H1 (cell line): ENCODE measurements at regions not wholly inside any gene's neighbourhood (a gene's known extent, or its start where the extent isn't known, plus 50 kb on each side); places are given as distances from the start of the nearest gene placed in this dataset.

ENCODE experiments used
- CTCF ChIA-PET: fragments of 300-600 bp; sonication (Branson Sonifier 250); formaldehyde crosslinking; loops from one replicate; lab custom pipeline; 2021; ENCODE audit not compliant: partially characterized antibody; lab: Charles Lee
- POLR2A ChIA-PET: fragments of 300-600 bp; sonication (Branson Sonifier 250); formaldehyde crosslinking; loops from one replicate; lab custom pipeline; 2021; ENCODE audit warnings: inconsistent platforms; ENCODE audit not compliant: partially characterized antibody; lab: Charles Lee
- DNase-seq, 2 experiments: peaks; one replicate each; pipeline versions ENCODE4 v3.0.0 to v3.0.0-alpha.2; 2010 to 2022; ENCODE audit warnings: low spot score in 2 of 2, low read depth in 1 of 2, mixed read lengths in 1 of 2
- FAIRE-seq: peaks from 2 replicates; lab custom pipeline; 2011; peaks lifted over from hg19 to GRCh38; lab: Jason Lieb, UNC
- H2AFZ ChIP-seq: 2 replicates; pipeline ENCODE4 v1.8.1; 2012; ENCODE audit warnings: low read length, inconsistent platforms
- H2AK5ac ChIP-seq: 2 replicates; pipeline ENCODE4 v1.6.1; 2013; ENCODE audit warnings: low read depth, low read length
- H2BK120ac ChIP-seq: replicated peaks from 2 replicates; pipeline ENCODE3; 2013; ENCODE audit warnings: low read depth, low read length, inconsistent platforms
- H2BK12ac ChIP-seq: 2 replicates; pipeline ENCODE4 v1.6.1; 2013; ENCODE audit warnings: low read depth, low read length
- H2BK15ac ChIP-seq: 2 replicates; pipeline ENCODE4 v1.6.1; 2013; ENCODE audit warnings: low read length
- H2BK20ac ChIP-seq: 2 replicates; pipeline ENCODE4 v1.6.1; 2013; ENCODE audit warnings: low read length
- H2BK5ac ChIP-seq: 2 replicates; pipeline ENCODE4 v1.6.1; 2013; ENCODE audit warnings: low read depth, low read length
- H3K14ac ChIP-seq: 2 replicates; pipeline ENCODE4 v1.6.1; 2013; ENCODE audit warnings: inconsistent platforms; ENCODE audit not compliant: insufficient read length
- H3K18ac ChIP-seq: 2 replicates; pipeline ENCODE4 v1.6.1; 2013; ENCODE audit warnings: low read length; ENCODE audit errors: extremely low read depth
- H3K23ac ChIP-seq: 2 replicates; pipeline ENCODE4 v1.6.1; 2013; ENCODE audit warnings: inconsistent platforms; ENCODE audit not compliant: insufficient read length
- H3K23me2 ChIP-seq: 2 replicates; pipeline ENCODE4 v1.6.1; 2013; ENCODE audit warnings: low read depth, low read length
- H3K27ac ChIP-seq: 2 replicates; pipeline ENCODE4 v1.6.1; 2011; ENCODE audit warnings: low read depth, low read length, inconsistent platforms
- H3K27me3 ChIP-seq, 4 experiments: replicated peaks in 1 of 4; 1 replicate in 1 of 4; 2 replicates in 3 of 4; pipeline versions ENCODE4 v1.6.1 to v1.8.1; 2011 to 2013; ENCODE audit warnings: low read length in 3 of 4, mild to moderate bottlenecking in 3 of 4, inconsistent platforms in 2 of 4, mixed read lengths in 2 of 4, moderate library complexity in 1 of 4; ENCODE audit not compliant: control insufficient read depth in 3 of 4, insufficient read depth in 3 of 4; ENCODE audit errors: extremely low read depth in 1 of 4
- H3K36me3 ChIP-seq, 4 experiments: 2 replicates each; pipeline versions ENCODE4 v1.6.1 to v1.8.1; 2011 to 2013; ENCODE audit warnings: mild to moderate bottlenecking in 4 of 4, low read length in 3 of 4, moderate library complexity in 2 of 4, control low read depth in 1 of 4, inconsistent platforms in 1 of 4; ENCODE audit not compliant: insufficient read depth in 4 of 4, control insufficient read depth in 2 of 4
- H3K4ac ChIP-seq: replicated peaks from 2 replicates; pipeline ENCODE3; 2013; ENCODE audit warnings: low read length, low read depth, mixed read lengths, inconsistent platforms; ENCODE audit not compliant: insufficient read length
- H3K4me1 ChIP-seq, 4 experiments: replicated peaks in 1 of 4; 1 replicate in 1 of 4; 2 replicates in 3 of 4; pipeline versions ENCODE4 v1.6.1 to v1.8.1; 2011 to 2013; ENCODE audit warnings: low read length in 3 of 4, inconsistent platforms in 2 of 4, mixed read lengths in 1 of 4; ENCODE audit not compliant: insufficient read depth in 4 of 4, control insufficient read depth in 3 of 4
- H3K4me2 ChIP-seq, 2 experiments: 2 replicates each; pipeline versions ENCODE4 v1.6.1 to v1.8.1; 2011 to 2013; ENCODE audit warnings: low read depth in 2 of 2, low read length in 2 of 2, control low read depth in 1 of 2, inconsistent platforms in 1 of 2, mild to moderate bottlenecking in 1 of 2; ENCODE audit not compliant: insufficient read depth in 1 of 2
- H3K4me3 ChIP-seq, 4 experiments: fragments of 200-600, 300-600 bp in 1 of 4; sonication (generic), shearing (Covaris generic), sonication (Bioruptor Twin) in 1 of 4; 2 replicates each; pipeline versions ENCODE4 v1.5.1 to v1.8.1; 2011 to 2016; ENCODE audit warnings: low read length in 4 of 4, low read depth in 3 of 4, control low read depth in 2 of 4, inconsistent platforms in 2 of 4, mild to moderate bottlenecking in 2 of 4, mixed read lengths in 1 of 4, moderate library complexity in 1 of 4; ENCODE audit not compliant: insufficient read depth in 2 of 4; ENCODE audit errors: extremely low read depth in 1 of 4
- H3K56ac ChIP-seq: replicated peaks from 2 replicates; pipeline ENCODE3; 2013; ENCODE audit warnings: low read depth, mild to moderate bottlenecking, mixed read lengths, low read length, inconsistent platforms; ENCODE audit not compliant: insufficient read length
- H3K79me1 ChIP-seq: 2 replicates; pipeline ENCODE4 v1.6.1; 2013; ENCODE audit warnings: low read depth, low read length, control low read depth
- H3K79me2 ChIP-seq, 2 experiments: 2 replicates each; pipeline versions ENCODE4 v1.6.1 to v1.8.1; 2012 to 2013; ENCODE audit warnings: low read length in 2 of 2, mild to moderate bottlenecking in 2 of 2, inconsistent platforms in 1 of 2; ENCODE audit not compliant: insufficient read depth in 2 of 2, control insufficient read depth in 1 of 2
- H3K9ac ChIP-seq, 4 experiments: replicated peaks in 1 of 4; 1 replicate in 1 of 4; 2 replicates in 3 of 4; pipeline versions ENCODE4 v1.6.1 to v1.8.1; 2011 to 2013; ENCODE audit warnings: low read depth in 3 of 4, low read length in 3 of 4, control low read depth in 2 of 4, mild to moderate bottlenecking in 2 of 4, moderate library complexity in 2 of 4, inconsistent platforms in 1 of 4; ENCODE audit errors: extremely low read depth in 1 of 4
- H3K9me3 ChIP-seq, 2 experiments: 2 replicates each; pipeline versions ENCODE4 v1.6.1 to v1.8.1; 2012 to 2013; ENCODE audit warnings: mild to moderate bottlenecking in 2 of 2, moderate library complexity in 2 of 2, control low read depth in 1 of 2, inconsistent platforms in 1 of 2, low read depth in 1 of 2, low read length in 1 of 2, mixed read lengths in 1 of 2; ENCODE audit not compliant: insufficient read depth in 2 of 2
- H4K20me1 ChIP-seq, 2 experiments: replicated peaks in 1 of 2; 2 replicates each; pipeline versions ENCODE3 to v1.8.1; 2011 to 2013; ENCODE audit warnings: inconsistent platforms in 2 of 2, low read length in 2 of 2, mild to moderate bottlenecking in 1 of 2; ENCODE audit not compliant: insufficient read depth in 2 of 2, control insufficient read depth in 1 of 2
- H4K5ac ChIP-seq: 2 replicates; pipeline ENCODE4 v1.6.1; 2013; ENCODE audit warnings: low read length, low read depth, mixed read lengths, inconsistent platforms; ENCODE audit not compliant: insufficient read length
- H4K8ac ChIP-seq: 2 replicates; pipeline ENCODE4 v1.8.0; 2013; ENCODE audit warnings: mild to moderate bottlenecking, moderate library complexity, low read length, inconsistent platforms; ENCODE audit not compliant: insufficient read depth; ENCODE audit errors: extremely low read depth
- H4K91ac ChIP-seq: replicated peaks from 2 replicates; pipeline ENCODE3; 2013; ENCODE audit warnings: low read length, mixed read lengths, inconsistent platforms; ENCODE audit not compliant: insufficient read length
- ATF3 ChIP-seq: IDR thresholded peaks from 2 replicates; pipeline ENCODE4 v1.6.1; 2011; ENCODE audit warnings: low read depth, mild to moderate bottlenecking, low read length; ENCODE audit not compliant: insufficient read depth
- CEBPB ChIP-seq: IDR thresholded peaks from 2 replicates; pipeline ENCODE4 v1.6.1; 2012; ENCODE audit warnings: low read depth, low read length
- EGR1 ChIP-seq: IDR thresholded peaks from 2 replicates; pipeline ENCODE4 v1.6.1; 2011; ENCODE audit warnings: low read depth, low read length, borderline replicate concordance
- MAX ChIP-seq: IDR thresholded peaks from 2 replicates; pipeline ENCODE4 v1.6.1; 2012; ENCODE audit warnings: inconsistent platforms
- NANOG ChIP-seq: IDR thresholded peaks from 2 replicates; pipeline ENCODE4 v1.6.1; 2011; ENCODE audit warnings: low read length, low read depth, mild to moderate bottlenecking, inconsistent platforms; ENCODE audit not compliant: insufficient read depth, poor library complexity, severe bottlenecking
- POLR2A ChIP-seq, 2 experiments: IDR thresholded peaks; 1 replicate in 1 of 2; 2 replicates in 1 of 2; pipeline ENCODE4 v1.6.1; 2011; ENCODE audit warnings: low read depth in 2 of 2, low read length in 2 of 2, mild to moderate bottlenecking in 2 of 2; ENCODE audit errors: control extremely low read depth in 1 of 2
- POLR2AphosphoS5 ChIP-seq: IDR thresholded peaks from 2 replicates; pipeline ENCODE4 v1.6.1; 2011; ENCODE audit warnings: low read depth, low read length
- RAD21 ChIP-seq, 2 experiments: IDR thresholded peaks in 1 of 2; conservative IDR thresholded peaks in 1 of 2; 2 replicates each; pipeline ENCODE4 v1.6.1; 2011; ENCODE audit warnings: low read depth in 2 of 2, low read length in 2 of 2, improper control_type of control experiment in 1 of 2, inconsistent platforms in 1 of 2, mild to moderate bottlenecking in 1 of 2, moderate library complexity in 1 of 2
- RXRA ChIP-seq: IDR thresholded peaks from 2 replicates; pipeline ENCODE4 v1.6.1; 2011; ENCODE audit warnings: low read depth, mild to moderate bottlenecking, low read length, moderate library complexity; ENCODE audit not compliant: insufficient read depth
- SIN3A ChIP-seq, 2 experiments: IDR thresholded peaks in 1 of 2; conservative IDR thresholded peaks in 1 of 2; 2 replicates each; pipeline ENCODE4 v1.6.1; 2011 to 2012; ENCODE audit warnings: low read length in 2 of 2, improper control_type of control experiment in 1 of 2, low read depth in 1 of 2, mild to moderate bottlenecking in 1 of 2
- SRF ChIP-seq: IDR thresholded peaks from 2 replicates; pipeline ENCODE4 v1.6.1; 2011; ENCODE audit warnings: mild to moderate bottlenecking, low read depth, low read length, moderate library complexity
- YY1 ChIP-seq: IDR thresholded peaks from 2 replicates; pipeline ENCODE4 v1.6.1; 2011; ENCODE audit warnings: low read depth, mild to moderate bottlenecking, low read length
- WGBS, 2 experiments: shearing (Covaris generic) in 1 of 2; methylation state at CpG; one replicate each; pipeline versions ENCODE4 v1.1.6 to v1.1.7; 2013 to 2015; ENCODE audit warnings: low lambda C conversion rate in 2 of 2, mixed read lengths in 2 of 2, inconsistent platforms in 1 of 2, low coverage in 1 of 2, missing lambda C conversion rate in 1 of 2; ENCODE audit not compliant: insufficient replicate concordance in 2 of 2, insufficient coverage in 1 of 2, insufficient read length in 1 of 2; ENCODE audit errors: extremely low coverage in 1 of 2, missing lambda C conversion rate in 1 of 2; 5-methylcytosine and 5-hydroxymethylcytosine counted together

- no peak overlapping the region for H2BK5ac ChIP-seq
- no peak overlapping the region for H4K91ac ChIP-seq
- no peaks in the 10 kb centered on the region; a peak in 1 of 4 replicates for H3K9me3 ChIP-seq
- no peak overlapping the region for H3K14ac ChIP-seq
- H3K79me1 ChIP-seq: no peaks in the 10 kb centered on the region
- no peak for DNase-seq
- H3K79me2 ChIP-seq: no peaks in the 10 kb centered on the region
- peak overlapping the region; percentile 49; the same call in 1 of the 2 replicates for H2AFZ ChIP-seq
- no peak overlapping the region for H2BK12ac ChIP-seq
- no peak overlapping the region for H2BK20ac ChIP-seq
- no peak overlapping the region for H3K23ac ChIP-seq
- no peak overlapping the region for H2AK5ac ChIP-seq
- no peak for FAIRE-seq
- peaks cover 2% of the 10 kb centered on the region; the same call in 1 of the 2 replicates for H3K23me2 ChIP-seq
- H3K4me2 ChIP-seq: no peak overlapping the region
- H3K36me3 ChIP-seq: no peaks in the 10 kb centered on the region
- CTCF ChIA-PET: interaction anchor here (0.7 kb wide), 1 partner anchor 29 kb away, joined by 3 read pairs; no protein-coding TSS in a partner anchor
- no peak overlapping the region for H2BK120ac ChIP-seq
- no peak overlapping the region for H4K5ac ChIP-seq
- H3K4me3 ChIP-seq: no peak overlapping the region
- no peak overlapping the region for H3K56ac ChIP-seq
- H3K27me3 ChIP-seq: no peaks in the 10 kb centered on the region
- no peak overlapping the region for H2BK15ac ChIP-seq
- H3K27ac ChIP-seq: no peak overlapping the region
- no peaks in the 10 kb centered on the region for H3K4me1 ChIP-seq
- H4K8ac ChIP-seq: no peak overlapping the region
- 86% methylated on average over 2 of the region's 2 CpGs; no CpG with 5 or more reads in 1 of the 2 experiments for WGBS, 2 experiments
- no peak overlapping the region for H3K18ac ChIP-seq
- no peak overlapping the region for H3K4ac ChIP-seq
- POLR2A ChIA-PET: no interaction called here
- no peaks in the 10 kb centered on the region for H4K20me1 ChIP-seq
- H3K9ac ChIP-seq: no peak overlapping the region
- TF ChIP-seq YY1: no peak
- no peak for TF ChIP-seq CEBPB
- no peak for TF ChIP-seq POLR2AphosphoS5
- TF ChIP-seq MAX: no peak
- no peak for TF ChIP-seq SIN3A (conservative IDR thresholded peaks at IDR 0.05 in 1 of 2, IDR thresholded peaks at IDR 0.05 in 1 of 2; ENCODE audit: low read depth in 1 of 2, low read length in 2 of 2)
- TF ChIP-seq ATF3: no peak
- TF ChIP-seq RAD21 (IDR thresholded peaks at IDR 0.05 in 1 of 2, conservative IDR thresholded peaks at IDR 0.05 in 1 of 2; ENCODE audit: low read depth in 2 of 2, low read length in 2 of 2): no peak
- no peak for TF ChIP-seq RXRA
- no peak for TF ChIP-seq EGR1
- TF ChIP-seq POLR2A (IDR thresholded peaks at IDR 0.05; ENCODE audit: control extremely low read depth in 1 of 2, low read depth in 2 of 2, low read length in 2 of 2): no peak
- no peak for TF ChIP-seq SRF
- no peak for TF ChIP-seq NANOG
Measured at GRCh38 chr3:153319705-153320554, 157.9 kb downstream of the RAP2B start.
